Right hindlimb (tissue), 1 donor: ENCODE measurements at regions not wholly inside any gene's neighbourhood (a gene's known extent, or its start where the extent isn't known, plus 50 kb on each side); places are given as distances from the start of the nearest gene placed in this dataset.

Experiments
- DNase-seq: peaks from one replicate; pipeline ENCODE4 v3.0.0-alpha.2; 2018

DNA sequence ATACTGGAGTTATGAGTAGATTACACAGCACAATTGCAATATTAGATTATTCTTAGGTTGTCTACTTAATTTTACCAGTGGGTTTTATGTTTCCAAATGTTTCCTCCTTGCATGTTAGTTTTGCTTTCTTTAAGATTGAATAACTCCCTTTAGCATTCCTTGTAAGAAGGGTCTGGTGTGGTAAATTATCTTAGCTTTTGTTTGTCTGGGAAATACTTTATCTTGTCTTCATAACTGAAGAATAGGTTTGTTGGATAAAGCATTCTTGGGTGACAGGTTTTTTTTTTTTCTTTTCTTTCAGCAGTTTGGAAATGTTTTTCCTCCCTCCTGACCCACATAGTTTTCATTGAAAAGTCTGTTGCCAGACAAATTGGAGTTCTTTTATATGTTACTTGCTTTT lies 531.1 kb downstream of the ANXA1 start:
- no peak for DNase-seq

DNA sequence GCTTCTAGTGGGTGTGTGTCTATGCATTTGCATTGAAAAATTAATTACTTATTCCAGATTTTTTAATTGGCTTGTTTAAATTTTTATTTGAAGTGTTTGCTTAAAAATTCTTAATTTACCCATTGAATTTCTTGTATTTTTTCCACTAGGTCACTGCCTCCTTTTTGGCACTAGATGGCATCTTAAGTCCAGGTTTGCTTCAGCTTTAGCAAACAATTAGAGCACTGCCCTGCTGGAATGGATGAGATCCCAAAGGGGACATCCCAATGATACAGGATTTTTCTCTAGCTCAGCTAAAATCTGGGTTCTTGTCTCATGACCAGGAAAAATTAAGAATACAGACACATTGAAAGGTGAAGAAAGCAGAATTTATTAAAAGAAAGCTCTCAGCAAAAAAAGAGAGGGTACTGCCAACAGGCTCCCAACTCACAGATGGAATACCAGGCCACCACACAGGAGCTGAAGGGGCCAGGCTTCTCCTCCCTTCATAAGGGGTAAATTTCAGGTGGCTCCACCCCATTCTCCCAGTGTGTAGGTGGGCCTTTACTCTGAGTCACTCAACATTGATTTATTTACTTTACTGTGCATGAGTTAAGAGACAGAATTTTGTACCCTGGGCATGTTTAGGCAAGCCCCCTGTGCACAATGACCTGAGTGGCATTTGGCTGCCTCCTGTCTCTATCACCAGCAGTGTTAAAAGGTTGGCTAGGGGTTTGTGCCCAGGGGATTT lies 532.4 kb downstream of the ANXA1 start:
- no peak for DNase-seq

DNA sequence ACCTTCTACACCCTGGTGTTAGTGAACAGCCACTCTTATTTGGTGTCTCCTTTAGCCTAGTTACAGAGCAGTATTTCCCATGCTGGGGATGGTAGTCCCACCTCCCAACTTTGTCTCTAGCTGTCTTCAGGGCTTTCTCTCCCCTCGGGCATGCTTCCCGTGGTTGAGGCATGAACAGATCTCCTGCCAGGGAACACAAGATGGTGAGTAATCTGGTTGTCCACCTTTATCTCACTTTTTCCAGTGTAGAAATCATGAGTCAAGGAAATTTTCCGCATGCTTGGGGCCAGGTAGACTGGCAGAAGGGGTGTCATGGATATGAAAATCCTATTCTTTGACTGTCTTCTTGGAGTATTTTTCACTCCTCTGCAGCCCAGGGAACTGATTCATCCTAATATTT lies 532.9 kb downstream of the ANXA1 start:
- no peak for DNase-seq

DNA sequence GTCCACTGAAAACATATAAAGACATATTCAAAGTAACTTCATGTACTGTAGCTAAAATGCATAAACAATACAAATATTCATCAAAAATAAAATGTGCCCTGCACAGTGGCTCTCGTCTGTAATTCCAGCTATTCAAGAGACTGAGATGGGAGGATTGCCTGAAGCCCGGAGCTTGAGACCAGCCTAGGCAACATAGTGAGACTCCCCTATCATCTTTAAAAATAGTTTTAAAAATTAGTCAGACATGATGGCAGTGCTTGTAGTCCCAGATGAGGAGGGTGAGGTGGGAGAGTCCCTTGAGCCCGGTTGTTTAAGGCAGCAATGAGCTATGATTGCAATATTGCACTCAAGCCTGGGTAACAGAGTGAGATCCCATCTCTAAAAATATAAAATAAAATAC lies 534.1 kb downstream of the ANXA1 start:
- no peak for DNase-seq

DNA sequence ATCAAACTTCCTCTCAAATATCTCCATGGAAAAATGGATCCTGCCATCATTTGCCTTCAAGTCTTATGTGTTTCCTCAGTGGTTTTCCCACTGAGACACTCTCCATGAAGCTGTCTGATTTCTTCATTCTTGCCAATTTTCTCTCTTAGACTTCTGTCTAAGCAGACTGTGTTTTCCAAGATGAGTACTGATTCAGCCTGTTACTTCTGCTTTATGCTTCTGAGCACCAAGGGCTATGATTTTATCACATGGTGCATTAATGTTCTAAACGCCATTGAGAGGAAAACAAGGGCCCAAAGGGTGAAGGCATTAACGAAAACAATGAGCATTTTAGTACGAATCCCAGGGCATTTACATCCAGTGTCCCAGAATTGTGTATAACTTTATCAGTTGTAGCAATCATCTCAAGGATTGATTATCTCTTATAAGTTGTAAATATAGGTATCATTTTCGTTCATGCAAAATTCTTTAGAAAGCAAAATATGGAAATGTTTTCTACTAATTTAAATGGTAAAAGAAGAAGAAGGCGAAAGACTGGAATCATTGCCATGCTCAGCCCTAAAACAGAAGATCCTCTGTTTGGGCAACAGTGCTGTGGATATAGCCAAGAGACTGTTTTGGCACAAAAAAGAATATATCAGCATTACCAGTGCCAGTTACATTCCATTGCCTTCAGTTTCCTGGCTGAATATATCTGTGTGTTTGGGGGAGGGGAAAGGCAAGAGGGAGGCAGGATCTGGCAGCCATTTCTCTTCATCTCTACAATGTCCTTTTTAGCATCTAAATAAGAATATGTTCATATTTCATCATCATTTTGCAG lies 537.6 kb downstream of the ANXA1 start:
- DNase-seq = no peak

DNA sequence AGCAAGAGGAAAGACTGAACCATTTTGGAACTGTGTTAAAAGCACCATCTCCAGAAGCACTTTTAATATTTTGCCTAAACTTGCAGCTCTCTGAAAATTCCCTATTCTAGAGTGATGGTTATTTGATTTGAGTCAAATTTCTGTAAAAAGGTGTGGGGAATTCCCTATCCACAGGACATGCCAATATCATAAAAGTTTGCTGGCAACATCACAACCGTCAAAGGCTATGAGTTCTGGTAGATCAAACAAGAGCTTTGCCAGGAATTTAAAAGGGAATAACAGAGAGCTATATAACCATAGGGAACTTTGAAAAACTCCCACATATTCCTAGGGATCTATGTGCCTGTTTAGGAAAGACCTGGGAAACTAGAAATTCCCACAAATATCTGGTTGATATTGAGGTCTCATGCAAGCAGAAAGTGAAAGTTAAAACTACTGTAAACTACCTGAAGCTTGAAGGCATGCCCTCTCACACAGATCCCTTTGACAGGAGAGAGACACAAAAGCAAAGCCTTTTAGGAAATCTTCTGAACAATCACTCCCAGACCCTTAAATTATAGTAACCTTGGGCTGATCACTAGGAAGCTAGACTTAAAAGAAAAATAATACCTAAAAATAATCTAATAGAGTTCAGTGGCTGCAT lies 549.9 kb downstream of the ANXA1 start:
- DNase-seq = no peak

DNA sequence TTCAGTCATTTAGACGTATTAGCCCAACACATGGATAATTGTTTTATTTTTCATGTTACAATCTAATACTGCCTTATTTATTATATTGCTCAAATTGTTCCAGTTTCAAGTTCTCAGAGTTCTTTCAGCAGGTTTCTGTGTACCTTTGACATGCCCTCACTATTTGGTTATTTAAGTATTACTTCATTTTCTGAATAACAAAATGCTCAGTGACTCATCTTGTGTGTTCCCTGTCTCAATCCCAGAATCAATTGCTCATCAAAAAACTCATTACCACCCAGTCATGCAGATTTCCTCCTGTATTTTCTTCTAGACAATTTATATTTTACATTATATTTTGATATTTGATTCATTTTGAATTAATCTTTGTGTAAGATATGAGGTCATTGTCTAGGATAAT lies 562.6 kb downstream of the ANXA1 start:
- no peak for DNase-seq

DNA sequence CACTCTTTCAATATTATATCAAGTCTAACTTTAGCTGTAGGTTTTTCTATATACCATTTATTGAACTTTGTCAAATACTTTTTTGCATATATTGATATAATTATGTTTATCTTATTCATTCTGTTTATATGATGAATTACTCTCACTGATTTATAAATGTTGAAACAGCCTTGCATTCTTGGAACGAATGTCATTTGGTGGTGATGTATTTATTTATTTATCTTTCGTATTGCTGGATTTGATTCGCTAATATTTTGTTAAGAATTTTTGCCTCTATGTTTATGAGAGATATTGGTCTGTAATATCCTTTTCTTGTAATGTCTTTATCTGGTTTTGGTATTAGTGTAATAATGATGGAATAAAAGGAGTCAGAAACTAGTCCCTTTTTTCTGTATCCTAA lies 563.9 kb downstream of the ANXA1 start:
- no peak for DNase-seq

DNA sequence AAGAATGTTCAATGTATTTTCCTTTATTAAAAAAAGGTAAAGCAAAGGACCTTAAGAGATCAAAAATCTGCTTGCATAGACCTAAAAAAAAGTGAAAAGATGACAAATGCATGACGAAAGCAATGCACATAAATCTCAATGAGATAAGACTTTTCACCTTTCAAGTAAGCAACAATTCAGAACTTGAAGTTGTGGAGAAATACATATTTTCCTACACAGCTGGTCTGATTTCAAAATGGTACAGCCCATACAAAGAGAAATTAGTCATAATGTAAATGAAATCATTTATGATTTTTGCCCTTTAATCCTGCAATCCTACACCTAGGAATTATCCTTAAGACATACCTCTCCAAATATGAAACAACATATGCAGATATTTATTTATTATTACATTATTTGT lies 568.0 kb downstream of the ANXA1 start:
- no peak for DNase-seq

DNA sequence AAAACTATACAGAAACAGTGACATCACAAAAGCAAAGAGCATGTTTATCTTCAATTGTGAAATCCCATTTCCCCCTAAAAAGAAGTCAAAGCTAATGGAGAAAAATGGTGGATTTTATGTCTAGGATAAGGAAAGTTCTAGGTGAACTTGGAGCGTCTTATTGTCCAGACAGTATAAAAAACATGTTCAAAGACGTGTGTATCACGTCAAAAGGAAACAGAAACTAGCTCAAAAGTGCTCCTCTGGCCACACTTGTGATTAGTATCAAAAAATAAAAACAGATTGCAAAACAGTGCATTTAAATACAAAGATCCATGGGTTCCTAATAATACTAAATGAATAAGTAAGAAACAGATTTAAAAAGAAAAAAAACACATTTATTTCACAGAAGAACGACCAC lies 568.9 kb downstream of the ANXA1 start:
- DNase-seq = no peak

DNA sequence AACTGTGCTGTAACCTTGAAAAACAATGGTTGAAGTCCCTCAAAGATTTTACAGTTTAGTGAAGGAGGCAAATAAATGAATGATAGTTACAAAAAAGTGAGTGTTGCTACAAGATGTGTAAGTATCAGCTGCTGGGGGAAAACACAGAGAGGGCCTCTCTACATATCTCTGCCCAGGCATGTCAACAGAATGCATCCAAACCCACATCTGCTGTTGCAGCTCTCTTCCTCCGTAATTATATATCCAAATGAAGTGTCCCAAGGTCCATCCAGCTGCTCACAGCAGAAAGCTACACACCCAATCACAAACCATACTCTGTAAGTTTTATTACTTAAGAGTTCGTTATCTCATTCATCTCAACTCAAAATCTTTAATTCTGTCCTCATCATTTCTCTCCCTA lies 584.6 kb downstream of the ANXA1 start:
- DNase-seq = no peak

DNA sequence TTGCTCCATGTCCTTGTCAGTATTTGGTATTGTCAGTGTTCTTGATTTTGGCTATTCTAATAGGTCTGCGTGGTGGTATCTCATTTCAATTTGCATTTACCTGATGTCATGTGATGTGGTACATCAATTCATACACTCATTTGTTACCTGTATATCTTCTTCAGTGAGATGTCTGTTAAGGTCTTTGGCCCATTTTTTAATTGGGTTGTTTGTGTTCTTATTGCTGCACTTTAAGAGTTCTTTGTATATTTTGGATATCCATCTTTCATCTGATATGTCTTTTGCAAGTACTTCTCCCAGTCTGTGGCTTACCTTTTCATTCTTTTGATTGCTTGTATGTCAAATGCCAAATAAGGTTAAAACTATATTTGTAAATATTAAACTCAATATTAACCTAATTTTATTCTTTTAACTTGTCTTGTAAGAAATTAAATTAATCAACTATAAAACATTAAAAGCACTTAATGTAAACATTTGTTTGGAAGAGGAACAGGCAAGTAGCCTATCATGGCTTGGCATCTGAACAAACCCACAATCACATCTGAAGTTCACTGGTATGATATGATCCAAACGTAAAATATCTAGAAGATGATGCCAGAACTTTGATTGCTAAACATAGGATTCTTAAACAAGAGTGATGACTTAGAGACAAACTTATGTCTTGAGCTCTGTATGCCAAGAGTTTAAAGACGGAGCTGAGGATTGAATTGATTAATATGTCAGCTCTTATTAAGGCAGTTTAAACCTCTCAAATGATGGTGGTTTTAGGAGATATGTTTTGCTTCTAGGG lies 587.3 kb downstream of the ANXA1 start:
- DNase-seq = no peak

DNA sequence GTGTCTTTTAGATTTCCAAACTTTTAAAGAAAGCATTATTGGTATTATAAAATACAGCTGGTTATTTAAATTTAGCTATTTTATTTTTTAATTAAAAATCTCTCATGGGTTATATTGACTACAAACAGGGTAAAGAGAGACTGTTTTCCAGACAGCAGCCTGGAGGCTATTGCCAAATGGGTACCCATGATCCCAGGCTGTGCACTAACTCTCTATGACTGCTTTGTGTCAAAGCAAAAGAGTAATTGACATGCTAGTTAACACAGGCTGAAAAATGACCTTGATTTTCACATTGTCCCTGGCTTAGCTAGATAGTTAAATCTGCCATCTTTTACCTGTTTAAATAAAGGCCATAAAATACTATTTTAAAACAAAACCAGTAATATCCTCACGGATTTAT lies 589.7 kb downstream of the ANXA1 start:
- DNase-seq = no peak

DNA sequence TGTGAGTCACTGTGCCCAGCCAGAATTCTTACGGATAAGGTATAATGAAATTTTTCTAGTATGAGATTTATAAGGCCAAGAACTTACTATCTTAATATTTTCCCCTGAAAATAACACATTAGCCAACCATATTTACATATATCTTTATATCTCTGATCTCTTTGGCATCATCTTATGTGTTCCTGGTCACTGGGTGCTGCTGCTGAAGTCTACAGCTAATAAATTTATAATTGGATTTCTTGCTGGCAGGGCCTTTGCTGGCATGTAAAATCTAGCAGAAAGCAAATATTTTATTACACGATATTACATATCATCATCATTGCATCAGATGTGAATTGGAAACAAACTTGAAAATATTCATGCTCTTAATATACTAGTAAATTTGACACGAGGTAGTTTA lies 590.7 kb downstream of the ANXA1 start:
- DNase-seq = no peak

DNA sequence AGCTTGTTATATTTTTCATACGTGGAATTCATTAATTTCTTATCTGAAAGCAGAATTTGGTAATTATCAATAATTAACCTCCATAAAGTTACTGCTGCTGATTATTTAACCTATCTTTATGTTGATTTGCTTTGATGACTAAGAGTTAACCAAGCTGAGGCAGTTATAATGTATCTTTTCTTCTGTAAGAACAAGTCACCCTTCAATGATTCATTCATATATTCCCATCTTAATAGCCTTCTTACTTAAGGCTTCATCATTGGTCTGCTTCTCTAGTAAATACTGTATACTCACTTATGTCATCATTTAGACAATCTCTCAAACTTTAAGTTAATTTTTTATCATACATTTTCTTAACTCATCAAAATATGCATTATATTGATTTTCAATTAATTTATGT lies 592.2 kb downstream of the ANXA1 start:
- DNase-seq = no peak

DNA sequence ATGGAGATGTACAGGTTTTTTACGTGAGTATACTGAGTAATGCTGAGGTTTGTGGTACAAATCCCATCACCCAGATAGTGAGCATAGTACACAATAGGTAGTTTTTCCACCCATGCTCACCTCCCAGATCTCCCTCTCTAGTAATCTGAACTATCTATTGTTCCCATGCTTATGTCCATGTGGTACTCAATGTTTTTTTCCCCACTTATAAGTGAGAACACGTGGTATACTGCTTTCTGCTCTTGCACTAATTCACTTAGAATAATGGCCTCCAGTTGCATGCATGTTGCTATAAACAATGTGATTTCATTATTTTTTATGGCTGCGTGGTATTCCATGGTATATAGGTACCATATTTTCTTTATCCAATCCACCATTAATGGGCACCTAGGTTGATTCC lies 593.9 kb downstream of the ANXA1 start:
- no peak for DNase-seq

DNA sequence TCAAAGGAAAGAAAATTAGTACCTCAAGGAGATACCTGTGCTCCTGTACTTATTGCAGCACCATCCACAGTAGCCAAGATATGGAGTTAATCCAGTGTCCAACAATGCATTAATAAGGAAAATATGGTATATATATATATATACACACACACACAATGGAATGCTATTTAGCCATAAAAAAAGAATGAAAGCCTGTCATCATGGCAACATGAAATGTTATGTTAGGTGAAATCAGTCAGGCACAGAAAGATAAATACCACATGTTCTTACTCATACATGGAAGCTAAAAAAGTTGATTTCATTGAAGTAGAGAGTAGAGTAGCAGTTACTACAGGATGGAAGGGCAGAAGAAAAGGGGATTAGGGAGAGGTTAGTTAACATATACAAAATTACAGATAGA lies 601.5 kb downstream of the ANXA1 start:
- no peak for DNase-seq

DNA sequence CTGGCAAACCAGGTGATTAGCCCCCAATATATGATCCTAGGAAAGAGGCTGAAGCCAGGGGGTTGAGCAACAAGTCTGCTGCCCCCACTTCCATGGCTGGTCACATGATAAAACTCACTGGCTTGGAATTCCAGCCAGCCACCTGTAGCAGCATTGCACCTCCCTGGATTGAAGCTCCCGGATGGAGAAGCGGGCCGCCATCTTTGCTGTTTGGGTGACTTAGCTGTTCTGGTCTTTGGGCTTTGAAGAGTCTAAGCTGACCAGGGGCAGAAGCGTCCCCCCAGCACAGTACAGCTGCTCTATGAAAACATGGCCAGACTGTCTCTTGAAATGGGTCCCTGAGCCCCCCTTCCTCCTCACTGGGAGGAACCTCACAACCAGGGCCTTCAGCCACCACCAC lies 610.2 kb downstream of the ANXA1 start:
- no peak for DNase-seq

DNA sequence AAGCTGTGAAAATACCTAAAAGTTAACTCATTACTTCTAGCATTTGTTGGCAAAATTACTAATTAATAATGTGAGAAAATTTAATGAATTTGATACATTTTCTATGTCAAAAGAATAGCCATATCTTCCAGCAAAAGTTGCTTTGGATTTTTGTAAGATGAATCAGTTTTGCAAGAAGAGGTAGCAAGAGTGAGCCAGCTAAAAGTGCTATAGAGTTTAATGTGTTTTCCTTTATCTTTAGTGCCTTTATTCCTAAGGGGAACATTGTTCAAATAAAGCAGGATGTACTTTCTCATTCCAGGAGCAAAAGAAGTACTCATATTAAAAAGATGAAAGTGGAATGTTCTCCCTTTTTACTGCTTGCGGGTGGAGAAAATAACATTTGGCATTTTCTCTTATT lies 622.2 kb downstream of the ANXA1 start:
- DNase-seq = no peak

DNA sequence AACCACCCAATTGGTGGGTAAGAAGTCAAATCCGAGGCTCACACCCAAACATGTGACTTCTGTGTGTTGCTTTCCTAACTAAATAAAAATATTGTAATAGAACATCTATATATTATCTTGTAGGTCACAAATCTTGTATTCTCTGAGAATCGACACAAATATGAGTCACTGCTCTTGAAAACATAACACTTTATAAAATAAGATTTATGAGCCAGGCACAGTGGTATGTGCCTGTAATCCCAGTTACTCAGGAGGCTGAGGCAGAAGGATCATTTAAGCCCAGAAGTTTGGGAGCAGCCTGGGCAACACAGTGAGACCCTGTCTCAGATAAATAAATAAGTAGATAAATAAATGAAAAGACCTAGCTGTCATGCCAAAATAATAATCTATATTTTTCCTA lies 624.1 kb downstream of the ANXA1 start:
- no peak for DNase-seq

DNA sequence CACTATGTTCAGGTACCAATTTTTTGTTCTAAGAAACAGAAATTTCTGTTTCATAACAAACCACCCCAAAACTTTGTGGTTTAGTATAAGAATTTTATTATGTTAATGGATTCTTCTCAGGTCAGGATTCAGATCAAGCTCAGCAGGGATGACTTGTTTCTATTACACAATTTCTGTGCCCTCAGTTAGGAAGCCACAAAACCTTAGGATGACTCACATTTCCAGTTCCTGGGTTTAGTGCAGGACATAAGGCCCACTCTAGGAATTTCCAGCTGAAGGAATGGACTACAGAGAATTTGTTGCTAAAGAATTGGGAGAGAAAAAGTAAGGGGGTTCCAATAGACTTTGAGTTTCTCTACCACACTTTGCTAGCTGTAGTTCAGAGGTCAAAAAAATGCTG lies 629.3 kb downstream of the ANXA1 start:
- DNase-seq = no peak

DNA sequence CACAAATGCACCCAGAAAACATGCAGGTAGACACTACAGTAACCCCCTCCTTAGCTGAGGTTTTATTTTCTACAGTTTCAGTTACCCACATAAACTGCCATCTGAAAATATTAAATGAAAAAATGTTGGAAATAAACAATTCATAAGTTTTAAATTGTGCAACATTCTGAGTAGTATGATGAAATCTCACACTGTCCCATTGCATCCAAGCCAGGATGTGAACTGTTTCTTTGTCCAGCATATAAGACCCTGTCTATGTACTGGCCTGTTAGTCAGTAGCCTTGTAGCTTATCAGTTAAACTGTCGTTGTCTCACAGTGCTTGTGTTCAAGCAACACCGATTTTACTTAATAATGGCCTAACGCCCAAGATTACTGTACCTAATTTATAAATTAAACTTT lies 630.5 kb downstream of the ANXA1 start:
- no peak for DNase-seq

DNA sequence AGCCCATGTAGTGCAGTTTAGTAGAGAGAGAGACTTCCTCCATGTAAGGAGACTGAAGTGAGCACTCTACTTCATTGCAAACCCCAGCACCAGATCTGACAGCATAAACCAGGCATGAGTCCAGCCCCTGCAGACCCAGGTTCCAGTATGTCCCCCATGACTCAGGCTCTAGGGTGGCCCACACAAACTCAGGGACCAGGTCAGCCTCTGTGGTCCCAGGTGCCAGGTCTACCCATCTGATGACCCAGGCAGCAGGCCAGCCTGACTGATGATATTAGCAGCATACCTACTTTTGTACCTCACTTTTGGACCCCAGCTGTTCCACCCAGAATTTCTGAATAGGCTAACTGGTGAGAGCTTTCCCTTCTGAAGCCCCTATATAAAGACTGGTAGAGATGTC lies 647.8 kb downstream of the ANXA1 start:
- DNase-seq = no peak
